Stimulated activated CD4-positive, alpha-beta T cell treated with anti-CD3 and anti-CD28 coated beads, Interleukin-1b, Interleukin-23, amount 100 ng/mL, for 24 hours (primary cell): ENCODE measurements at regions not wholly inside any gene's neighbourhood (a gene's known extent, or its start where the extent isn't known, plus 50 kb on each side); places are given as distances from the start of the nearest gene placed in this dataset.
"Not testable (repeated sequence)": the region's sequence is repeated elsewhere in the genome, so short reads cannot be mapped to it uniquely, and the experiment has no call there.

Experiments
- DNase-seq, 4 experiments: peaks; one replicate each; pipeline ENCODE4 v3.0.0-alpha.2; 2020; ENCODE audit warnings: low read depth in 4 of 4, low spot score in 1 of 4

- no peak for DNase-seq
Measured at GRCh38 chr20:40848526-40848925, 159.5 kb upstream of the MAFB start.

DNA sequence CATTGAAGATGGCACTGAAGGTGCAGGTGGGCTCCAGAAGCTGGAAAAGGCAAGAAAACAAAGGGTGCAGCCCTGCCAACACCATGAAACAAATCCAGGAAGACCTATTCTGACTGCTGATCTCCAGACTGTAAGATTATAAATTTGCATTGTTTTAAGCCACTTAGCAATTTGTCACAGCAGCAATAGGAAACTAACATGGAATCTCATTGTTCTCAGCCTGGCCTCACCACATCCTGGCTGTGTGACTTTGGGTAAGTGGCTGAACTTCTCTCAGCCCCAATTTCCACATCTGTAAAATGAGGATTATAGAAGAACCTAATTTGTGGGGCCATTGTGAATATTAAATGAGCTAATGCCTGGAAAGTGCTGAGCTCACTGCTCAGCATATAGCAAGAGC lies 160.4 kb upstream of the MAFB start:
- no peak for DNase-seq

GRCh38 chr20:40851051-40851450 lies 162.0 kb upstream of the MAFB start:
- no peak for DNase-seq

- DNase-seq = no peak
Measured at GRCh38 chr20:40855269-40855668, 166.2 kb upstream of the MAFB start.

- DNase-seq = no peak
Measured at GRCh38 chr20:40856653-40857052, 167.6 kb upstream of the MAFB start.

GRCh38 chr20:40860487-40860902 lies 168.1 kb upstream of the TOP1 start:
- DNase-seq = no peak

- no peak for DNase-seq
Measured at GRCh38 chr20:40861427-40862008, 167.1 kb upstream of the TOP1 start.

- no peak for DNase-seq
Measured at GRCh38 chr20:40863355-40863919, 165.2 kb upstream of the TOP1 start.

GRCh38 chr20:40864470-40864869 lies 164.2 kb upstream of the TOP1 start:
- no peak for DNase-seq

GRCh38 chr20:40865095-40865494 lies 163.5 kb upstream of the TOP1 start:
- DNase-seq = no peak

GRCh38 chr20:40866056-40866455 lies 162.6 kb upstream of the TOP1 start:
- DNase-seq = no peak

GRCh38 chr20:40868551-40869217 lies 159.9 kb upstream of the TOP1 start:
- DNase-seq = no peak

- no peak for DNase-seq
Measured at GRCh38 chr20:40869218-40870147, 159.1 kb upstream of the TOP1 start.

DNA sequence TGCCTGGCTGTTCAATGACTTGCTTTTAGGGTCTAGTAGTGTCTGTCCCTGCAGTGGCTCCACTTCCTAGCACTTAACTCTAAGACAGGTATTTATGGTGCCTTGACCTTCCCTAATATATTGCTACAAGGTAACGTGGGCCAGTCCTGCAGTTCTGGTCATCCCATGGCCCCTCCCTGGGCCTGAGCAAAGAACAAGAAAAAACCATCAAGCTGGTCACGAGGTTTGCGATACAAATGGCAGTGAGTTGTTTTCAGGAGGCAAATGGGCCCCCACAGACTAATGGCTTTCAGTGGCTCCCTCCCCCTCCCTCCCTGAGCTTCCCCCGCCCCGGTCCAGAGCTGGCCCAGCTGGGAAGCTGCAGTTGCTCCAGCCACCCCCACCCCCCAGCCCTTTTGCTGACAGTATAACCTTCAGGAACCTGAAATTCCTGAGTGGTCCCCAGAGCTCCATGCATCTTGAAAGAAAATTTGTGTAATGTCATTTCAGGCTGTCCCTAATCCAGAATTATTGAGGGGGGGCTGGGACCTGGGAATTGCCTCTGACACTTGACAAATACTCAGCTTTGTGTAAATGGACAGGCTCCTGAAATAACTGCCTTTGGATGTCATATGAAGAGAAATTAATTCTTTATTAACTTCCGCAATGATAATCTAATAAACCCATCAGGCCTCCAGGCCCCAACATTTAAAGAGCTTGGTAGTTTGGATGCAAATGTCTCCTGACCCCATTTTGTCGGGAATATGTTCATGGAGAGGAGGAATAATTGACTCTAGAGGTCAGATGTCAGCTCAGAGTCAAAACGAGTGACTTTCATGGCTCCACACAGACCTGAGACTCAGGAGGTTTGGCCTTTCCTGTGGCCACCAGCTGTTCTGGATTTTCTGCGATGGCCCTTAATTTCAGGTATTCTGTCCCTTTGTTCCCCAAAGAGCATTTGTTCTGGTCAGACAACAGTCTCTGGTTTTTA lies 153.2 kb upstream of the TOP1 start:
- DNase-seq = no peak

DNA sequence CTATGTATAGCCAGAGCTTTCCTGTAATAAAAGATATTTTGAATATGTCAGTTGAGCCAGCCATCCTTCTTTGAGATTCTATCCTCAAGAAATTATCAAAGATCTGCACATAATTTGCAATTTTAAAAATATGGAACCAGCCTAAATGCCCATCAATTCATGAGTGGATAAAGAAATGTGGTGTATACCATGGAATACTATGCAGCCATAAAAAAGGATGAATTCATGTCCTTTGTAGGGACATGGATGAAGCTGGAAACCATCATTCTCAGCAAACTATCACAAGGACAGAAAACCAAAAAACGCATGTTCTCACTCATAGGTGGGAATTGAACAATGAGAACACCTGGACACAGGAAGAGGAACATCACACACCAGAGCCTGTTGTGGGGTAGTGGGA lies 150.5 kb upstream of the TOP1 start:
- not testable (repeated sequence) for DNase-seq

- DNase-seq = no peak
Measured at GRCh38 chr20:40880063-40880728, 148.4 kb upstream of the TOP1 start.

DNA sequence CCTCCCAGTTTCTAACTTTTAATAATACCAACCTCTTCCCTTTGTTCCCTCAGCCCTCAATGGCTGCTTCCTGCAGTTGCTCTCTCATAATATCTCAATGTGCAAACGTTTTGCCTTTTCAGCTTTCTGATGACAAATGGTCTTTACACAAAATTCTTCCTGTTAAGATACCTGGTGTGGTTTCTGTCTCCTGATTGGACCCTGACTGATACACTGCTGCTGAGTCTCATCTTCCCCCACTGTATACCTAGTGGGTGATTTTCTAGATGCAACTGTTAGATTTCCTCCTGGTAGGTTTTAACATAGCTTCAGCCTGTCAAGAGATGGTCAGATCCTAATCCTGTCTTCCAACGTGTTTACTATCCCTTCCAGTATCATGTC lies 147.9 kb upstream of the TOP1 start:
- no peak for DNase-seq

- DNase-seq = no peak
Measured at GRCh38 chr20:40882152-40882551, 146.5 kb upstream of the TOP1 start.

DNA sequence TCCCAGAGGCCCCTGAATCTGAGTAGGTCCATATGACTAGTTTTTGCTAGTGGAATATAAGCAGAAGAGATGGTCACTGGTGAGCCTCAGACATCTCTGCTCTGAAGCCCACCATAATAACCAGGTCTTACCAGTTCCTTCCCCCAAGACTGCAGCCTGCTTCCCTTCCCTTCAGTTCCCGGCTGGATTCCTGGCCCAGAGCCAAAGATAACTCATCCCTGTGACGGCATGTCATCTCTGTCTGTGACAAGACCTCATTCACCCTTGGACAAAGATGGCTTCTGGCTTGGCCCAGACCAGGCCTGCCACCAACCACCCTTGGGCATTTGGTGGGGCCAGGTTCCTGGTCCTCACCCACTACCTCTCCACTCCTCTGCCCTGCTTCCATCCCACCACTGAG lies 145.5 kb upstream of the TOP1 start:
- no peak for DNase-seq

- DNase-seq = no peak
Measured at GRCh38 chr20:40887105-40887504, 141.5 kb upstream of the TOP1 start.
